Gastrocnemius medialis (tissue), 4 donors: ENCODE measurements at regions not wholly inside any gene's neighbourhood (a gene's known extent, or its start where the extent isn't known, plus 50 kb on each side); places are given as distances from the start of the nearest gene placed in this dataset.
A peak's percentile ranks its signal among the peaks of the same experiment; 100 is the strongest.

Experiments used
- POLR2A ChIP-seq, 2 donors: fragments of 450-650 bp; IDR thresholded peaks; one replicate each; pipeline ENCODE4 v1.6.1; 2017; ENCODE audit warnings: antibody characterized with exemption in 2 of 2, mild to moderate bottlenecking in 2 of 2, moderate library complexity in 2 of 2
- TF ChIP-seq, protein P1 (sequence below), 5 experiments: fragments of 450-650 bp in 3 of 5; fragments of 200-600 bp in 2 of 5; sonication (generic) in 2 of 5; IDR thresholded peaks in 4 of 5; conservative IDR thresholded peaks in 1 of 5; 1 replicate in 4 of 5; 2 replicates in 1 of 5; pipeline ENCODE4 v1.5.1; 2016 to 2019; ENCODE audit warnings: antibody characterized with exemption in 5 of 5, mild to moderate bottlenecking in 3 of 5, moderate library complexity in 3 of 5

DNA sequence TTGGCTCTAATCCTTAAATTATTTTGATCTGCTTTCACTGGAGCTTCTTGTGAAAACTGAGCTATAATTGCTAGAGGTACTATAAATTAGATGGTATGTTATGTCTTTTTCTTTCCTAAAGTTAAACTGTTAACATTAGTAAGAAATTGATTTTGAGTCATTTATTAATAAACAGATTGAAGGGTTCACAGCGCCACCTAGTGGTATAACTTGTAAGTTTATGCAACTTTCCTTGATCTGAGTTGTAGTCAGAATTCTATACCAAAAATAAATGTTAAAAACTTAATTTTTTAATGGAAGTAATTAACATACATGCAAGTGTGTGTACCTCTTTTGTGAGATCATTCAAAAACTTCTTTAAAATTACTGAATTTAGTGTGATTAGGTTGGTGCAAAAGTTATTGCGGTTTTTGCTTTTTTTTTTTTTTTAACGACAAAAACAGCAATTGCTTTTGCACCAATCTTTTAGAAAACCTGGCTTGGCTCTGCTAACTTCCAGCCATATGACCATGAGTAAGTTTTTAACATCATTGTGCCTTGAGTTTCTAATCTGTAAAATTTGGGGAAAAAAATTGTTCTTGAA, 151.5 kb downstream of the CENPC start:
- TF ChIP-seq, protein P1, sequence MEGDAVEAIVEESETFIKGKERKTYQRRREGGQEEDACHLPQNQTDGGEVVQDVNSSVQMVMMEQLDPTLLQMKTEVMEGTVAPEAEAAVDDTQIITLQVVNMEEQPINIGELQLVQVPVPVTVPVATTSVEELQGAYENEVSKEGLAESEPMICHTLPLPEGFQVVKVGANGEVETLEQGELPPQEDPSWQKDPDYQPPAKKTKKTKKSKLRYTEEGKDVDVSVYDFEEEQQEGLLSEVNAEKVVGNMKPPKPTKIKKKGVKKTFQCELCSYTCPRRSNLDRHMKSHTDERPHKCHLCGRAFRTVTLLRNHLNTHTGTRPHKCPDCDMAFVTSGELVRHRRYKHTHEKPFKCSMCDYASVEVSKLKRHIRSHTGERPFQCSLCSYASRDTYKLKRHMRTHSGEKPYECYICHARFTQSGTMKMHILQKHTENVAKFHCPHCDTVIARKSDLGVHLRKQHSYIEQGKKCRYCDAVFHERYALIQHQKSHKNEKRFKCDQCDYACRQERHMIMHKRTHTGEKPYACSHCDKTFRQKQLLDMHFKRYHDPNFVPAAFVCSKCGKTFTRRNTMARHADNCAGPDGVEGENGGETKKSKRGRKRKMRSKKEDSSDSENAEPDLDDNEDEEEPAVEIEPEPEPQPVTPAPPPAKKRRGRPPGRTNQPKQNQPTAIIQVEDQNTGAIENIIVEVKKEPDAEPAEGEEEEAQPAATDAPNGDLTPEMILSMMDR (IDR thresholded peaks at IDR 0.05 in 4 of 5, conservative IDR thresholded peaks at IDR 0.05 in 1 of 5), result peak in 4 of 5 experiments; percentile 44 to 73 (median 58)
- TF ChIP-seq POLR2A (IDR thresholded peaks at IDR 0.05), result no peak
